ENCODE measurements at regions not wholly inside any gene's neighbourhood (a gene's known extent, or its start where the extent isn't known, plus 50 kb on each side); places are given as distances from the start of the nearest gene placed in this dataset.
A peak's percentile ranks its signal among the peaks of the same experiment; 100 is the strongest.

- TF ChIP-seq CTCF (IDR thresholded peaks at IDR 0.05; ENCODE audit: insufficient read depth, low read length) = no peak
- DNase-seq (ENCODE audit: low read depth) = no peak
- H3K4me3 ChIP-seq (ENCODE audit: low read depth, low read length) = no peak overlapping the region
Measured at GRCh38 chr10:29048506-29048905, 240.4 kb upstream of the LYZL1 start.

DNA sequence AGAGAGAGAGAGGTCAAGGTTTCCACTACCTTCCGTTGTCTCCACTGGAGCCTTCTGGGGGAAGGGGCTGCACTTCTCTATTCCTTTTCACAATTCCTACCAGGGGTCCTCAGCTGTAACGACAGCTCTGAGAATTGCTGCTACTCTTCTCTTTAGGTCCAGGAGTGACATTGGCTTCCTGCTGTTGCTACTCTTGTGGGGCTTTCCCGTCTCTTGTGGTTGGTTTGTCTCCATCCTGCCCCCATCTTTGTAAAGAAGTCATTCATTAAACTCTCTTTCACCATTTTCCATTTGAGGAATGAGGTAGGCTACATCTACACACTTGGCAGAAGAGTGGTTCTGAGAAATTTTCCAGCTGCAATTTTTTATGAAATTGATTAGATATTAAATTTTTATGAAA is 238.8 kb upstream of the LYZL1 start:
- no peak overlapping the region for H3K4me3 ChIP-seq (ENCODE audit: low read depth, low read length)
- DNase-seq (ENCODE audit: low read depth) = no peak
- TF ChIP-seq CTCF (IDR thresholded peaks at IDR 0.05; ENCODE audit: insufficient read depth, low read length) = no peak

GRCh38 chr10:29055101-29055500 is 233.8 kb upstream of the LYZL1 start:
- TF ChIP-seq CTCF (IDR thresholded peaks at IDR 0.05; ENCODE audit: insufficient read depth, low read length) = no peak
- H3K4me3 ChIP-seq (ENCODE audit: low read depth, low read length) = no peak overlapping the region
- DNase-seq (ENCODE audit: low read depth) = no peak

- no peak for TF ChIP-seq CTCF (IDR thresholded peaks at IDR 0.05; ENCODE audit: insufficient read depth, low read length)
- no peak overlapping the region for H3K4me3 ChIP-seq (ENCODE audit: low read depth, low read length)
- no peak for DNase-seq (ENCODE audit: low read depth)
Measured at GRCh38 chr10:29056729-29057128, 232.1 kb upstream of the LYZL1 start.

DNA sequence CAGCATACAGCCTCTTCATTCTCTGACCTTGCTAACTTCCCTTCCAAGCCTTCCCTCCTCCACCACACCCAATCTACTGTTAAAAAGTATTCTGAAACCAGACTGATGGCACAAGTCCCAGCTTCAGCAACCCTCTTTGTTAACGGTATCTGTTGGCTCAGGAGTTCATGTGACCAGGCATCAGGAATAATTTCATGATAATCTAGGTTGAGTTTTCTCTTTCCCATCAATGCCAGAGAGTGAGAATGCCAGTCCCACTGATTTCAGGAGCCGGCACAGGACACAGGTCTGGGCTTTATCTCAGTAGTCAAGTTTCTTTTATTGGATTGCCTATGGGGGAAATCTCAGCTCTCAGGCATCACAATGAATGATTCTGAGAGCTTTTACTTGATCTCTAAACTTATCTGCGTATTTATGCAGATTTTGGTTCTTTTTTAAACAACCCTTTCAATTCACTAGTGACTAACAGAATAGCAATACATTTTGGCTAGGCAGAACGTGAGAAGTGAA is 231.0 kb upstream of the LYZL1 start:
- peak; percentile 88 for DNase-seq (ENCODE audit: low read depth)
- no peak overlapping the region for H3K4me3 ChIP-seq (ENCODE audit: low read depth, low read length)
- TF ChIP-seq CTCF (IDR thresholded peaks at IDR 0.05; ENCODE audit: insufficient read depth, low read length) = no peak

DNA sequence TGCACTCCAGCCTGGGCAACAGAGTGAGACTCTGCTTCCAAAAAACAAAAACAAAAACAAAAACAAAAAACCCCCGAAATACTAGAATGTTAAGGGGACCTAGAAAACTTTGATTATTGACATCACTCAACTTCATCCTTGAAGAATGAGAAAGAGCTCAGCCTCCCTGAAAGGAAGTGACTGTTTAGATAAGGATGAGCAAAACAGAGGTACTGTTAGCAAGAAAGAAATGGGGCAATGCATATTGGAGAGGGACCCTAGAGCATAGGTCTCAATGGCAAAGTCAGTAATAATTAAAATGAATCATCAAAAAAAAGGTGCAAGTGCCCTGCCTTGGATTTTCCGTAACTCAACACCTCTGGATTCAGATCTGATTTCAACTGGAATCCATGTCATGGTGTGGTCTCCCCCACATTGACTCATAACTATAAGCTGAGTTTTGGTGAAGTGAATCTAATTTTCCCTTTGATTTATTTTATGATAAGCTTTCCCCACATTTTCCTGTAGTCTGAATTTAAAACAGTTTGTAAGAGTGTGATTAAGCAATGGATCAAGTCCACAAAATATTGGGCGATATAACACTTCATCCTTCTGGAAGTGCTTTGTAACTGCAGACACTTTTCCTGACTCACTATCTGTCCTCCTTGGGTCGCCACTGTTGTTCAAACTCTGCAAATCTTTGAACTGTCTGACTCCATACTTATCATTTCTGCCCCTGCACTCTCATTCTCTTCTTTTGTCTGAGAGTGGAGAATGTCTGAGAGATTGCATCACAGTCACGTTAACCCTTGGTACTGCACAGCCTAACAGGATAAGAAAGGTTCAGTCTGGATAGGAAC is 224.8 kb upstream of the LYZL1 start:
- DNase-seq (ENCODE audit: low read depth) = peak; percentile 54
- H3K4me3 ChIP-seq (ENCODE audit: low read depth, low read length) = no peak overlapping the region
- TF ChIP-seq CTCF (IDR thresholded peaks at IDR 0.05; ENCODE audit: insufficient read depth, low read length) = peak; percentile 24
